Aorta (tissue), 5 donors: ENCODE measurements at regions not wholly inside any gene's neighbourhood (a gene's known extent, or its start where the extent isn't known, plus 50 kb on each side); places are given as distances from the start of the nearest gene placed in this dataset.

Experiments used
- ATAC-seq: fragments of 200-7000 bp; cut with Tn5 transposase; one replicate; pipeline ENCODE4 v1.9.1; 2022; ENCODE audit warnings: moderate library complexity; ENCODE audit not compliant: low FRiP score
- DNase-seq, 2 donors: peaks; one replicate each; pipeline ENCODE4 v3.0.0-alpha.2; 2020
- H3K27ac ChIP-seq, 2 donors: one replicate each; pipeline ENCODE4 v1.5.1; 2013; ENCODE audit warnings: low read length in 2 of 2, mild to moderate bottlenecking in 2 of 2, moderate library complexity in 2 of 2, control low read depth in 1 of 2, inconsistent platforms in 1 of 2, low read depth in 1 of 2
- H3K27me3 ChIP-seq, 2 donors: one replicate each; pipeline ENCODE4 v1.6.1; 2013; ENCODE audit warnings: control low read depth in 1 of 2, low read length in 1 of 2, mild to moderate bottlenecking in 1 of 2, moderate library complexity in 1 of 2; ENCODE audit not compliant: insufficient read depth in 2 of 2, control insufficient read depth in 1 of 2
- H3K36me3 ChIP-seq, 2 donors: one replicate each; pipeline ENCODE4 v1.6.1; 2013; ENCODE audit warnings: control low read depth in 1 of 2, low read length in 1 of 2, mild to moderate bottlenecking in 1 of 2; ENCODE audit not compliant: insufficient read depth in 2 of 2, control insufficient read depth in 1 of 2
- H3K4me1 ChIP-seq, 2 donors: one replicate each; pipeline ENCODE4 v1.6.1; 2013; ENCODE audit warnings: low read length in 2 of 2, control low read depth in 1 of 2, mild to moderate bottlenecking in 1 of 2, moderate library complexity in 1 of 2; ENCODE audit not compliant: insufficient read depth in 2 of 2, control insufficient read depth in 1 of 2
- H3K4me3 ChIP-seq, 2 donors: one replicate each; pipeline ENCODE4 v1.5.1; 2013; ENCODE audit warnings: low read length in 2 of 2, control low read depth in 1 of 2, mild to moderate bottlenecking in 1 of 2
- H3K9me3 ChIP-seq: one replicate; pipeline ENCODE4 v1.6.1; 2013; ENCODE audit warnings: mild to moderate bottlenecking, low read length; ENCODE audit not compliant: control insufficient read depth
- WGBS, 2 donors: extraction: QIAGEN DNeasy Blood & Tissue Kit; methylation state at CpG; one replicate each; pipeline ENCODE4 v1.1.7; 2013; 5-methylcytosine and 5-hydroxymethylcytosine counted together
- intact Hi-C, 2 donors: fragments of 100-400 bp; cut with DNase I; formaldehyde crosslinking; loops; one replicate each; pipeline versions ENCODE4 v1.14.2 to v1.15.0; 2022
- donor health status: healthy with polysubstance abuse.
- donor health status: Bipolar disorder and iron deficiency.
- donor health status: DM: no; HTN: no; CAD: no.
- donor health status: DM: no; HTN: no; CAD: no.
- donor health status: DM: yes; HTN: yes; CAD: no.

DNA sequence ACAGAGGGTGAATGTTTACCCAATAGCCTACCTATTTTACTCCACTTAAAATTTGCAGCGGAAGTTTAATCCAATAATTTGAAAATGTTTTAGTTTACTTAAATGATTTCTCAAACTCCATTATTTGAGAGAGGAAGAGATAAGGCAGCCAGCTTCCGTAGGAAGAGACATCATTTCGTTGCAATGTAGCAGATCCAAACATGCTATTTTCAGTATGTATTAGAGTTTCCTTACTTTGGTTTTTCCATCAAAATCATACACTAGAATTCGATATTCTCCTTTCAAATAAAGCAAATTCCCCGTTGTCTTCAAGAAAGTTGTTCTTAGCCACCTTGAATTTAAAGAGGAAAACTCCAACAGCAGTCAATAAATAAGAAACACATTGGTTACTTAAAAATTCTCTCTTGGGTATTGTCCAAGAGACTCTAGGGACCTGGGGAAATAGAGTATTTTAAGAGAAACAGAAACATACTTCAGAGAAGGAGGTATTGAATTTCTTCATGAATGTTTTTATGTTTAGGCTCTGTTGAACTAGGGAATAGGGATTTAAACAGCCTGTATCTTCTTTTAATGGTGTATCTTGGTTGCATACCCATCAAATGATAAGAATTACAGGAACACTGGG is 324.5 kb upstream of the GBE1 start:
- 70 to 73% methylated on average over 5 of the region's 5 CpGs for WGBS, 2 donors
- no peak overlapping the region for H3K4me3 ChIP-seq

DNA sequence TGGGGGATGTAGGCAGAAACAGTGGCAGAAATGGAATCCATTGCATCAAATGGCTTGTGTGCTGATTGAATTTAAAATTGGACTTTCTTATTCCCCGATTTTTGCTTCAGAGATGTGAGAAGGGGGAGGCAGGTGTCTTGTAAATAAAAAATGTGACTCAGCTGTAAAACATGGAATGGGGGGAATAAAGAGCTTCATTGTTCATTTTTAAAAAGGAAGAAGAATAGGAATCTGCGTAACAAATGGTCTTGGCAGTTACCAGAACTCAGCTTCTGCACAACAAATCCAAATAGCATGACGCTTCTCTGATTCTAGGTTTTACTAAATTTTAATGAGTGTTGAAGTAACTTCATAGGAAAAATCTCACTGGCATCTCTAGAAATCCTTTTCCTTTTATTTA is 323.9 kb upstream of the GBE1 start:
- DNase-seq: no peak
- Histone ChIP-seq H3K27me3 (no peaks in the 10 kb centered on the region), H3K36me3 (no peaks in the 10 kb centered on the region), H3K4me1 (no peaks in the 10 kb centered on the region), H3K9me3 (no peaks in the 10 kb centered on the region), H3K27ac (no peak overlapping the region), H3K4me3 (no peak overlapping the region)
- 75 to 77% methylated on average over 3 of the region's 3 CpGs for WGBS, 2 donors
- intact Hi-C loops: no loop called here
- ATAC-seq: no peak

More for the DNA sequence above, 324.5 kb upstream of the GBE1 start:
- no peak for DNase-seq
- no peaks in the 10 kb centered on the region for H3K36me3 ChIP-seq
- H3K27ac ChIP-seq: no peak overlapping the region
- no peaks in the 10 kb centered on the region for H3K27me3 ChIP-seq
- no peaks in the 10 kb centered on the region for H3K9me3 ChIP-seq
- ATAC-seq: no peak
- H3K4me1 ChIP-seq: no peaks in the 10 kb centered on the region
- intact Hi-C loops: no loop called here

DNA sequence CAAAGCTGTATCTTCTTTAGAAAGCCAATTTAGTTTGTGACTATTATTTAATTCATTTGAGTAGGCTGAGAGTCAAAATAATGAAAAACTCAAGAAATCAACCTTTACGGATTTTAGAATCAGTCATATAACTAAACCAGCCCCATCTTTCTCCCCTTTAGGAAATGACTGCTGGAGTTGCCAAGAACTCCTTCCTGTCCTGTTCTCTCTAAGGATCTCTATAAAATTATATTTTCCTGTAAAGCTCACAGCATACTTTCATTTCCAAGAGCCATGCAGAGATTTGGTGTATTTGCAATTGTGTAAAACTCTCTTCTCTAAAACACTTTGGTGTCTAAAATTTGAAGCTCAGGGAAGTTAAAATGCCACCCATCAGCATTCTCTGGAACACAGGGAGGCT is 323.4 kb upstream of the GBE1 start:
- H3K4me3 ChIP-seq: no peak overlapping the region
- no peaks in the 10 kb centered on the region for H3K36me3 ChIP-seq
- no peak for ATAC-seq
- no peak overlapping the region for H3K27ac ChIP-seq
- H3K27me3 ChIP-seq: no peaks in the 10 kb centered on the region
- intact Hi-C loops: no loop called here
- 42 to 58% methylated on average over 1 of the region's 1 CpG for WGBS, 2 donors
- no peaks in the 10 kb centered on the region for H3K4me1 ChIP-seq
- no peaks in the 10 kb centered on the region for H3K9me3 ChIP-seq
- no peak for DNase-seq

DNA sequence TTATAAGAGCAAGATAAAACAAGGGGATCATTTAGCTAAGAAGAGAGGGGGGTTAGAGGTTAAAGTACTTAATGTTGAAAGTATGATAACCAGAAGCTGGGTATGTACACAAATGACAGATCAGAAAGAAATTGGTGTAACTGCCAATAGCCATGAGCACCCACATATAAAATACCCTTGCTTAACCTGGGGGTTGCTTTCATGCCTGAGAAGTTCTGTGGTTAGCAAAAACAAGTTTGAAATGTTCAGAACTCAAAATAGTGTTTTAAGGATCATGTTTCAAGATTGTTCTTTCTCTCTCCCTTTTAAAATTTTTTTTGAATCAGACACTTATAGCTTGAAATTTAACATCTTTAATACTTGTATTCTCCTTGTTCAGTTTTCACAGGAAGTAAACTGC is 321.4 kb upstream of the GBE1 start:
- Histone ChIP-seq H3K9me3 (no peaks in the 10 kb centered on the region), H3K4me1 (no peaks in the 10 kb centered on the region), H3K36me3 (no peaks in the 10 kb centered on the region), H3K27ac (no peak overlapping the region), H3K27me3 (no peaks in the 10 kb centered on the region), H3K4me3 (no peak overlapping the region)
- no peak for ATAC-seq
- intact Hi-C loops: no loop called here
- no peak for DNase-seq

DNA sequence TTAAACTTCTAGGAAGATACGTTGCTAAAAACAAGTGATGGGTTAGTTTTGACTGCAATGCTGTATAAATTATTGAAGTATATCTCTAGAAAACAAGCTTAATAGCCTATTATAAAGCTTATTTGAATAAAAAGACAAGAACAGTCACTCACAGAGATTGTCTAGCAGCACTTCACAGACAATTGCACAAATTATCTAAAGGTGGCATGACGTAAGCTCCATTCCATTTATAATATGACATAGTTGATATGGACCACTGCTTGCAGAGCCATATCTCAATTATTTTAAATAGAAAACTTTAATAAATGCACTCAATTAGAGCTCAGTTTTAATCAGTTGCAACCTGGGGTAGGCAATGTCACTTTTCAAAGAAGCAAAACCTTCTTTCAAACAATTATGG is 319.9 kb upstream of the GBE1 start:
- no peaks in the 10 kb centered on the region for H3K9me3 ChIP-seq
- no peaks in the 10 kb centered on the region for H3K27me3 ChIP-seq
- ATAC-seq (no peak), DNase-seq (no peak)
- intact Hi-C loops: no loop called here
- H3K36me3 ChIP-seq: no peaks in the 10 kb centered on the region
- WGBS, 2 donors: 76 to 77% methylated on average over 2 of the region's 2 CpGs
- no peak overlapping the region for H3K4me3 ChIP-seq
- no peaks in the 10 kb centered on the region for H3K4me1 ChIP-seq
- H3K27ac ChIP-seq: no peak overlapping the region

DNA sequence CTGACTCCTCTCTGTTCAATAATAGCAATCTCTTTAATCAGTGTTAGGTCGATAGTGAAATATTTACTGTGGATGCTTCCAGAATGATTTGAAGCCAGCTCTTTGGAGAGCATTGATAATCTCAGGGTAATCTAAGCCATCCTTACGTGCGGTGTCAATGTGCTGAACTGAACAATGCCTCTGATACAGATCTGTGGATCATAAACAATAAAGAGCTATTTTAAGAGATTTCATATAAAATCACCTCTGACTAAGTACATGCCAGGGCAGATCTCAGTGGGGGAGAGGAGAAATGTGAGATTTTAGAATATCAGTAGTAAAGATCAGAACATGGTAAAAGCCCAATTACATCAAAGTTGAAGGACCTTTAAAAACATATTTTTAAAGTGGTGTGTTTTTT is 319.3 kb upstream of the GBE1 start:
- no peaks in the 10 kb centered on the region for H3K27me3 ChIP-seq
- DNase-seq: no peak
- 43 to 58% methylated on average over 3 of the region's 3 CpGs for WGBS, 2 donors
- H3K9me3 ChIP-seq: no peaks in the 10 kb centered on the region
- intact Hi-C loops: no loop called here
- no peak overlapping the region for H3K27ac ChIP-seq
- H3K36me3 ChIP-seq: no peaks in the 10 kb centered on the region
- H3K4me3 ChIP-seq: no peak overlapping the region
- no peaks in the 10 kb centered on the region for H3K4me1 ChIP-seq
- no peak for ATAC-seq

DNA sequence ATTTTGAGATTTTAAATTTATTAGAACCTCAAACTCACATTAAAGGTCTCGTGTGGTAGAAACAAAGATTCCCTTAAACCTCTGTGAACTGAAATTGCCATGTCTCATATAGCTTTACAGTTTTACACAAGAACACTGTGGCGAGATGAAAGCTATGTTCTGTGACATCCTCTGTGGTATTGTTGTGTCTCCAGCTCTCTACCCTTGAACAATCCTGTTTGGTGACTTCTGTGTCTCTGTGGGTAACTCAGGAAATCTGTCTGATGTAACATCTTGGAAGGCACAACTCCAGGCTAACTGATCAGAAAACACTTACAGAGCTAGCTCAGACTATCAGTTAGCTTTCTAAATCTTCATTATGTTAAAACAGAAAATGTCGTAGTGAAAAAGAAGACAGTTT is 318.8 kb upstream of the GBE1 start:
- 55 to 66% methylated on average over 3 of the region's 3 CpGs for WGBS, 2 donors
- no peak for ATAC-seq

DNA sequence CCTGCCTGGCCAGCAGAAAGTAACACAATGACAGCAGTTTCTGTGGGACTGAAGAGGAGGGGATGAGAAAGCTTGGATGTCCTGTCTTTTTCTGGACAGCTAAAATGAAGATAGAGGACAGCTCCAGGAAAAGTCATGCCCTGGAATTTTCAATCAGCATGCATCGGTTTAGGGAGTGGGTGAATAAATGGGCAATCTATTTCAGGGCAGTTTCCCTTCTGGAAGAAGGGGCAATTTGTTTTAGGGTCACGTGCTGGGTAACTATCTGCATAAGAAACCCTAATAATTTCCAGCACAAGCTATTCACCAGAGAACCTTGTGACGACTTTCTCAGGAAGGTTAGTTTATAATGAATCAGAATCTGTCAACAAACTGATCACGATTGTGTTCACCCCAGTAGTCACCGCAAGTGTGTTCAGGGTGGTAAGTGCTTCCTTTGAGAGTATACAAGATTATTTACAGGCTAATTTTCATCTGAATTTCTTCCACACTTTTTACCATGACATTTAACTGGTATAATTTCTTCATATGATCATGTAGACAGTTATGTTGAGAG is 318.0 kb upstream of the GBE1 start:
- no peak overlapping the region for H3K27ac ChIP-seq
- no peaks in the 10 kb centered on the region for H3K4me1 ChIP-seq
- no peaks in the 10 kb centered on the region for H3K27me3 ChIP-seq
- WGBS, 2 donors: 27 to 39% methylated on average over 5 of the region's 5 CpGs
- H3K36me3 ChIP-seq: no peaks in the 10 kb centered on the region
- ATAC-seq (no peak), DNase-seq (no peak)
- no peaks in the 10 kb centered on the region for H3K9me3 ChIP-seq
- intact Hi-C loops: no loop called here
- no peak overlapping the region for H3K4me3 ChIP-seq

More for the DNA sequence above, 318.8 kb upstream of the GBE1 start:
- no peaks in the 10 kb centered on the region for H3K4me1 ChIP-seq
- H3K4me3 ChIP-seq: no peak overlapping the region
- no peaks in the 10 kb centered on the region for H3K9me3 ChIP-seq
- no peaks in the 10 kb centered on the region for H3K27me3 ChIP-seq
- intact Hi-C loops: no loop called here
- H3K27ac ChIP-seq: no peak overlapping the region
- H3K36me3 ChIP-seq: no peaks in the 10 kb centered on the region
- DNase-seq: no peak

DNA sequence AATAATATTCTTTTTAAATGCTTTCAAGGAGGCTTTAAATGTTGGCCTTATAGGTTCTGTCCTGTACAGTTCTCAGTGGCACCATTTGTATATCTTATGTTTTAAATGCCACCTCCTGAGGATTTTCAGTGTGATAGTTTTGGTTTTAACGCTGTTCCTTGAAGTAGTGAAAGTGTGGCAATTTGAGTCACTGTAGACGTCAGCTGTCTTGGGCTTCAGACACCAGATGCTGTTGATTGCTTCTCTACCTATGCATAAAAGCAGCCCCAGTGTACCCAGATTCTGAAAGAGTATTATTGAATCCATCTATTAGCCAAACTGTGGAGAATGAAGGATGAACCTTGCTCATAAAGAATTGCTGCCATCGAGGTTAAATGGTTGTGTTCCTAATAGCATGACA is 316.8 kb upstream of the GBE1 start:
- WGBS, 2 donors: 82 to 83% methylated on average over 3 of the region's 3 CpGs
- no peak overlapping the region for H3K4me3 ChIP-seq
- intact Hi-C loops: no loop called here
- ATAC-seq (no peak), DNase-seq (no peak)
- H3K27me3 ChIP-seq: no peaks in the 10 kb centered on the region
- no peaks in the 10 kb centered on the region for H3K36me3 ChIP-seq
- H3K9me3 ChIP-seq: no peaks in the 10 kb centered on the region
- no peak overlapping the region for H3K27ac ChIP-seq
- no peaks in the 10 kb centered on the region for H3K4me1 ChIP-seq
